Ectodermal cell (in vitro differentiated cells): ENCODE measurements at regions not wholly inside any gene's neighbourhood (a gene's known extent, or its start where the extent isn't known, plus 50 kb on each side); places are given as distances from the start of the nearest gene placed in this dataset.

Experiments
- H3K27ac ChIP-seq: 2 replicates; pipeline ENCODE4 v1.7.0; 2013; ENCODE audit warnings: mild to moderate bottlenecking, low read depth, low read length; ENCODE audit not compliant: insufficient read depth, poor library complexity, severe bottlenecking
- H3K27me3 ChIP-seq: 2 replicates; pipeline ENCODE4 v1.7.0; 2013; ENCODE audit warnings: mild to moderate bottlenecking, low read length; ENCODE audit not compliant: insufficient read depth, control insufficient read depth, poor library complexity, severe bottlenecking
- H3K36me3 ChIP-seq: one replicate; pipeline ENCODE4 v1.7.0; 2013; ENCODE audit warnings: low read length; ENCODE audit not compliant: control insufficient read depth, insufficient read depth
- H3K4me1 ChIP-seq: one replicate; pipeline ENCODE4 v1.7.0; 2013; ENCODE audit warnings: low read length; ENCODE audit not compliant: control insufficient read depth, insufficient read depth
- H3K4me3 ChIP-seq: 2 replicates; pipeline ENCODE4 v1.7.0; 2013; ENCODE audit warnings: low read depth, low read length, control low read depth; ENCODE audit not compliant: insufficient read depth
- H3K9me3 ChIP-seq: 2 replicates; pipeline ENCODE4 v1.7.0; 2013; ENCODE audit warnings: mild to moderate bottlenecking, low read length, moderate library complexity; ENCODE audit not compliant: control insufficient read depth
- WGBS, 2 experiments: methylation state at CpG; one replicate each; pipeline ENCODE4 v1.1.7; 2013; ENCODE audit warnings: missing lambda C conversion rate in 2 of 2; 5-methylcytosine and 5-hydroxymethylcytosine counted together

DNA sequence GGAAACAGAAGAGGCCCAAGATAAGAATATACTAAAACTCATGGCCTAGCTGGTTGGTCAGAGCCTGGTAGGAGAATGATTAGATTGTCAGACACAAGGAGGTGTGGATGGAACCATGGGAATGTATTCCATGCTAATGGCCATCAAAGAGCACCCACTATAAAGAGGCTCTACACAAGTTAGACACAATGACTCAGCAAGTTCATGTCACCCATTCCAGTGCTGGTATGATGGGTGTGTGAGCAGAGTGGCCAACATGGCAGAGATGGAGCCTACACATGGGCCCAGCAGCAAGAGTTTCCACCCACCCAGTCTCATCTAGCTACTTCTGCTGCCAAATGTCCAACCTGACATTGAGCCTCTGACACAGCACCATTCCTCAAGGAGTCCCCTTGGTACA, 97.5 kb upstream of the COG2 start:
- Histone ChIP-seq H3K9me3 (no peaks in the 10 kb centered on the region), H3K27ac (no peak overlapping the region), H3K27me3 (no peaks in the 10 kb centered on the region), H3K4me1 (no peaks in the 10 kb centered on the region), H3K36me3 (no peaks in the 10 kb centered on the region), H3K4me3 (no peak overlapping the region)

DNA sequence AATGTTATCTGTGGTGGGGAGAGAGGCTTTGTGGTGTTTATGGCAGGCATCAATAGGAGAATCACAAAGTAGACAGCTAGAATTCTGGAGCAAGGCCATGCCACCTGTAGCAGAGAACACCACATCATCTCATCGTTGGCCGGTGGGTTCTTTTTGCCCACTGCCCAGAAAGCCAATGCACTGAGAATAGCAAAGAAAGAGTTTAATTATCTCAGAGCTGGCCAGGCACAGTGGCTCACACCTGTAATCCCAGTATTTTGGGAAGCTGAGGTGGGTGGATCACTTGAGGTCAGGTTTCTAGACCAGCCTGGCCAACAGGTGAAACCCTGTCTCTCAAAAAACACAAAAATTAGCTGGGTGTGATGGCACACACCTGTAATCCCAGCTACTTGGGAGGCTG, 99.2 kb upstream of the COG2 start:
- Histone ChIP-seq H3K36me3 (no peaks in the 10 kb centered on the region), H3K27me3 (no peaks in the 10 kb centered on the region), H3K4me1 (no peaks in the 10 kb centered on the region), H3K4me3 (no peak overlapping the region), H3K9me3 (no peaks in the 10 kb centered on the region), H3K27ac (no peak overlapping the region)
- WGBS, 2 experiments = 90 to 100% methylated on average over 2 of the region's 2 CpGs

GRCh38 chr1:230542681-230543080, 99.6 kb upstream of the COG2 start:
- Histone ChIP-seq H3K27ac (no peak overlapping the region), H3K27me3 (no peaks in the 10 kb centered on the region), H3K9me3 (no peaks in the 10 kb centered on the region), H3K4me3 (no peak overlapping the region), H3K4me1 (no peaks in the 10 kb centered on the region), H3K36me3 (no peaks in the 10 kb centered on the region)
- 96 to 99% methylated on average over 2 of the region's 2 CpGs for WGBS, 2 experiments

- H3K4me3 ChIP-seq = no peak overlapping the region
- peaks cover 5% of the 10 kb centered on the region for H3K4me1 ChIP-seq
- no peaks in the 10 kb centered on the region for H3K9me3 ChIP-seq
- H3K36me3 ChIP-seq = no peaks in the 10 kb centered on the region
- no peaks in the 10 kb centered on the region for H3K27me3 ChIP-seq
- H3K27ac ChIP-seq = no peak overlapping the region
These were observed 100.2 kb upstream of the COG2 start for GRCh38 chr1:230542054-230542453.

DNA sequence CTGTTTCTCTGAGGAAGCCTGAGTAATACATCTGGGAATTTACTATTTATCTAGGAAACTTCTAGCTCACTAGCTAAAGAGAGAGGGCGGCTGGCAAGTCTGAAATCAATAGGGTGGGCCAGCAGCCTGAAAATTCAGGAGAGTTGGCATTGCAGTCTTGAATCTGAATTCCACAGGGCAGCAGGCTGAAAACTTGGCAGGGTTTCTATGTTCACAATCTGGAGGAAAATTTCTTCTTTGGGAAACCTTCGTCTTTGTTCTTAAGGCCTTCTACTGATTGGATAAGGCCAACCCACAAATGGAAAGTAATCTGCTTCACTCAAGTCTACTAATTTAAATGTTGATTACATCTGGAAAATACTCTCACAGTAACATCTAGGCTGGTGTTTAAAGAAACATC, 101.0 kb upstream of the COG2 start:
- H3K4me1 ChIP-seq = peaks cover 13% of the 10 kb centered on the region
- no peaks in the 10 kb centered on the region for H3K27me3 ChIP-seq
- no peak overlapping the region for H3K27ac ChIP-seq
- H3K9me3 ChIP-seq = no peaks in the 10 kb centered on the region
- no peaks in the 10 kb centered on the region for H3K36me3 ChIP-seq
- H3K4me3 ChIP-seq = no peak overlapping the region
- 89 to 94% methylated on average over 2 of the region's 2 CpGs for WGBS, 2 experiments

DNA sequence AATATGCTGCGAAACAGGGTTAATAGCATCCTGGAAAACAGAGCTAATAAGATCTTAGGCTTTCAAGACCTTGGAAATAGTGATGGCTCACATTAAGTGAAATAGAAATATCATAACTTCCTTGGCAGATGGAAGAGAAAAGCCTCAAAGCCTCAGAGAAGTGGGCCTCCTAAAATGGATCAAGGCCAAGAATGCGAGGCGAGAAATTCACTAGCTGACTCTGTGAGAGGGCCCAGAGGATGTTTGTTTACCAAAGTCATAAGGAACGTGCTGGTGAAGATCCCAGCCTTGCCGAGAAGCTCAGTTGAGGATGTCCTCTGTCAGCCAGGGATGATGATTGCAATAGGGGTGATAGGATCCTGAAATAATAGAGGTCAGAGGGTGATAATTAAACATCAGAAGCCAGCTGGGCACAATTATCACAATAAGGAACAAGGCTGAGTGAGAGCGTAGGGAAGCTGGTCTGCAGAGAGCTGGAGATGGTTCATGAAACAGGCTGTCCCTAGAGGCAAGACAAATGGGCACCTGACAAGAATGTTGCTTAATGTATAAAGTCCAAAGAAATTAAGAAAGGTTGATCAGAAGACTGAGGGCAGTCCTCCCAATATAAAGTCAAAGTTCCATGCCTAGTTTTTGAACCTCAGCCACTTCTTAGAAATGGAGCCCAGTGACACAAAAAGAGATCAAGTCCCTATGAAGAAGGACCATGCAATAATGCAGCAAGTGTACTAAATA, 101.7 kb upstream of the COG2 start:
- H3K36me3 ChIP-seq = no peaks in the 10 kb centered on the region
- no peaks in the 10 kb centered on the region for H3K9me3 ChIP-seq
- no peak overlapping the region for H3K4me3 ChIP-seq
- H3K27ac ChIP-seq = no peak overlapping the region
- WGBS, 2 experiments = 95 to 96% methylated on average over 6 of the region's 6 CpGs
- peaks cover 13% of the 10 kb centered on the region for H3K4me1 ChIP-seq
- H3K27me3 ChIP-seq = no peaks in the 10 kb centered on the region

GRCh38 chr1:230537456-230537855, 104.8 kb upstream of the COG2 start:
- Histone ChIP-seq H3K9me3 (peaks cover 2% of the 10 kb centered on the region), H3K4me1 (peaks cover 13% of the 10 kb centered on the region), H3K27ac (no peak overlapping the region), H3K27me3 (no peaks in the 10 kb centered on the region), H3K36me3 (no peaks in the 10 kb centered on the region), H3K4me3 (no peak overlapping the region)
- 86% methylated on average over 9 of the region's 9 CpGs for WGBS, 2 experiments

DNA sequence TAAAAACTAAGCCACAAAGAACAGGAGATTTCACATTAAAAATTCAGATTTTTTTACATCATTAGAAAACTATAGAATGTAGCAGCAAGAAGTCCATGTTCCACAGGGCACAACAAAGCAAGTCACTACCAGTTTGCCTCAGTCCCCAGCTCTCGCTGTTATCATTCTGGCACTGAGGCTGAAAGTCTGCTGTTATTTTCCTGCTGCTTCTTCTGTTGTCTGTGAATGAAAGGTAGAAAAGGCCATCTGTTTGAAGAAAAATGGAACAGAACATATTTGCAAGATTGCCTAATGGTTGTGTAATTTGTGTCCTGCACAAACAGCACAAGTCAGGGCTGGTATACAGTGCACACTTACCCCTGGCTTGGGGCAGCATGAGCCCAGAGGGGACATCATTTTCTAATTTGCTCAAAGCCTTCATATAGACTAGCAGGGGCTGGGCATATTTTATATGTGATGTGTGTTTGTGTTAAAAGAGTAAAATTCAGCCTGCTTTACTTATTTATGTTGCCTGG, 105.6 kb upstream of the COG2 start:
- Histone ChIP-seq H3K4me3 (no peak overlapping the region), H3K4me1 (peaks cover 13% of the 10 kb centered on the region), H3K9me3 (peaks cover 2% of the 10 kb centered on the region), H3K27ac (peak overlapping the region; percentile 55), H3K27me3 (no peaks in the 10 kb centered on the region), H3K36me3 (no peaks in the 10 kb centered on the region)
- 38 to 53% methylated on average over 1 of the region's 1 CpG for WGBS, 2 experiments

DNA sequence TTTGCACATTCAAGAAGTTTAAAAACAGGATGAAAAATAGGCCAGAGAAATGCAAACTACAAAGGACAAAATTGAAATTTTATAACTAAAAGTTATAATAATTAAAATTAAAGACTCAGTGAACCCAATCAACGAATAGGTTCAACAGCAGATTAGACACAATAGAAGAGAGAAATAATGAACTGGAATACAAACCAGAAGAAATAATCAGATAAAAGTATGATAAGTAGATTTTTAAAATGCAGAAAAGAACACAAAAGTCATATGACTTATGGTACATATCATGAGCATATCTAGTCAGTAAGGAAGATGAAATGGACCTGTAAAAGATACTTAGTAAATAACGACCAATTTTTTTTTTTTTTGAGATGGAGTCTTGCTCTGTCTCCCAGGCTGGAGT, 108.1 kb upstream of the COG2 start:
- no peaks in the 10 kb centered on the region for H3K27me3 ChIP-seq
- no peaks in the 10 kb centered on the region for H3K36me3 ChIP-seq
- H3K4me3 ChIP-seq = no peak overlapping the region
- H3K9me3 ChIP-seq = peaks cover 2% of the 10 kb centered on the region
- WGBS, 2 experiments = 100% methylated on average over 1 of the region's 2 CpGs
- no peak overlapping the region for H3K27ac ChIP-seq
- H3K4me1 ChIP-seq = peaks cover 13% of the 10 kb centered on the region

- no peaks in the 10 kb centered on the region for H3K36me3 ChIP-seq
- H3K27me3 ChIP-seq = no peaks in the 10 kb centered on the region
- no peaks in the 10 kb centered on the region for H3K4me1 ChIP-seq
- peaks cover 2% of the 10 kb centered on the region for H3K9me3 ChIP-seq
- no peak overlapping the region for H3K27ac ChIP-seq
- H3K4me3 ChIP-seq = no peak overlapping the region
These were observed 105.0 kb upstream of the PGBD5 start for GRCh38 chr1:230531103-230531502.

- no peaks in the 10 kb centered on the region for H3K9me3 ChIP-seq
These were observed 93.1 kb upstream of the PGBD5 start for GRCh38 chr1:230519246-230519645.

More at GRCh38 chr1:230519246-230519645, 93.1 kb upstream of the PGBD5 start:
- H3K36me3 ChIP-seq = no peaks in the 10 kb centered on the region
- H3K4me3 ChIP-seq = no peak overlapping the region
- H3K4me1 ChIP-seq = peaks cover 23% of the 10 kb centered on the region
- H3K27ac ChIP-seq = no peak overlapping the region
- no peaks in the 10 kb centered on the region for H3K27me3 ChIP-seq
- 79 to 86% methylated on average over 1 to 2 of the region's 2 CpGs for WGBS, 2 experiments
